ENCODE measurements at regions not wholly inside any gene's neighbourhood (a gene's known extent, or its start where the extent isn't known, plus 50 kb on each side); places are given as distances from the start of the nearest gene placed in this dataset.

GRCh38 chr10:30192846-30193608 is 133.6 kb upstream of the JCAD start:
- TF ChIP-seq CHD4 (IDR thresholded peaks at IDR 0.05; ENCODE audit: borderline replicate concordance) (no peak), CTCF (IDR thresholded peaks at IDR 0.05) (no peak), RAD21 (conservative IDR thresholded peaks at IDR 0.05 in 1 of 2, IDR thresholded peaks at IDR 0.05 in 1 of 2) (no peak), REST (IDR thresholded peaks at IDR 0.05) (no peak), RNF2 (IDR thresholded peaks at IDR 0.05; ENCODE audit: borderline replicate concordance, low read depth) (no peak), MAZ (IDR thresholded peaks at IDR 0.05; ENCODE audit: borderline replicate concordance, low read depth, low read length) (no peak), SREBF2 (IDR thresholded peaks at IDR 0.05) (no peak)
